ENCODE measurements at regions not wholly inside any gene's neighbourhood (a gene's known extent, or its start where the extent isn't known, plus 50 kb on each side); places are given as distances from the start of the nearest gene placed in this dataset.

GRCh38 chr5:58274191-58274590 lies 185.7 kb downstream of the PLK2 start:
- H3K27me3 Mint-ChIP-seq (ENCODE audit: insufficient read depth, low read depth), result no peaks in the 10 kb centered on the region
- no peaks in the 10 kb centered on the region for H4K20me1 ChIP-seq (ENCODE audit: low read depth)
- H3K79me2 ChIP-seq (ENCODE audit: low read depth), result no peaks in the 10 kb centered on the region
- H3K36me3 ChIP-seq, result no peaks in the 10 kb centered on the region
- no peak overlapping the region for H3K27ac ChIP-seq
- H3F3A ChIP-seq (ENCODE audit: low read depth), result no peaks in the 10 kb centered on the region
- H3K9me3 ChIP-seq (ENCODE audit: low read depth), result no peaks in the 10 kb centered on the region
- no peaks in the 10 kb centered on the region for H3K27me3 ChIP-seq
- H2AFZ ChIP-seq (replicated peaks), result no peak overlapping the region
- no peaks in the 10 kb centered on the region for H3K4me1 Mint-ChIP-seq
- TF ChIP-seq, protein P1, sequence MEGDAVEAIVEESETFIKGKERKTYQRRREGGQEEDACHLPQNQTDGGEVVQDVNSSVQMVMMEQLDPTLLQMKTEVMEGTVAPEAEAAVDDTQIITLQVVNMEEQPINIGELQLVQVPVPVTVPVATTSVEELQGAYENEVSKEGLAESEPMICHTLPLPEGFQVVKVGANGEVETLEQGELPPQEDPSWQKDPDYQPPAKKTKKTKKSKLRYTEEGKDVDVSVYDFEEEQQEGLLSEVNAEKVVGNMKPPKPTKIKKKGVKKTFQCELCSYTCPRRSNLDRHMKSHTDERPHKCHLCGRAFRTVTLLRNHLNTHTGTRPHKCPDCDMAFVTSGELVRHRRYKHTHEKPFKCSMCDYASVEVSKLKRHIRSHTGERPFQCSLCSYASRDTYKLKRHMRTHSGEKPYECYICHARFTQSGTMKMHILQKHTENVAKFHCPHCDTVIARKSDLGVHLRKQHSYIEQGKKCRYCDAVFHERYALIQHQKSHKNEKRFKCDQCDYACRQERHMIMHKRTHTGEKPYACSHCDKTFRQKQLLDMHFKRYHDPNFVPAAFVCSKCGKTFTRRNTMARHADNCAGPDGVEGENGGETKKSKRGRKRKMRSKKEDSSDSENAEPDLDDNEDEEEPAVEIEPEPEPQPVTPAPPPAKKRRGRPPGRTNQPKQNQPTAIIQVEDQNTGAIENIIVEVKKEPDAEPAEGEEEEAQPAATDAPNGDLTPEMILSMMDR (IDR thresholded peaks at IDR 0.05), result no peak
- TF ChIP-seq EZH2 (IDR thresholded peaks at IDR 0.05), result no peak
- TF ChIP-seq EZH2phosphoT487 (IDR thresholded peaks at IDR 0.05), result no peak
- no peaks in the 10 kb centered on the region for H3K9me3 Mint-ChIP-seq
- no peak overlapping the region for H3K9ac ChIP-seq
- no peak overlapping the region for H3K4me3 Mint-ChIP-seq
- no peak overlapping the region for H3K4me3 ChIP-seq
- DNase-seq (ENCODE audit: low spot score), result no peak
- no peak overlapping the region for H3K27ac Mint-ChIP-seq
- no peaks in the 10 kb centered on the region for H3K36me3 Mint-ChIP-seq
- no peaks in the 10 kb centered on the region for H3K4me1 ChIP-seq
- H3K4me2 ChIP-seq, result no peak overlapping the region

DNA sequence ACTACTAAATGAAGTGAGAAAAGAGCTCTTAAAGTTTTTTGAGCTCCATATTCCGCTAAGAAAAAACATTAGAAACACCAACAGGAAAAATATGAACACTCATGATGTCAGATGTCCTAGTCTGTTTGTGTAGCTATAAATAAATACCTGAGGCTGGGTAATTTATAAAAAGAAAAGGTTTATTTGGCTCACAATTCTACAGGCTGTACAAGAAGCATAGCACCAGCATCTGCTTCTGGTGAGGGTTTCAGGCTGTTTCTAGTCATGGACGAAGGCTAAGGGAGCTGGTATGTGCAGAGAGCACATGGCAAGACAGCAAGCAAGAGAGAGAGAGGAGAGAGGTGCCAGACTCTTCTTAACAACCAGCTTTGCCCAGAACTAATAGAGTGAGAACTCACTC lies 186.2 kb downstream of the PLK2 start:
- H3K36me3 ChIP-seq, result no peaks in the 10 kb centered on the region
- no peaks in the 10 kb centered on the region for H3K27me3 ChIP-seq
- H3K36me3 Mint-ChIP-seq, result no peaks in the 10 kb centered on the region
- TF ChIP-seq, protein P1 (IDR thresholded peaks at IDR 0.05), result no peak
- no peak for TF ChIP-seq EZH2 (IDR thresholded peaks at IDR 0.05)
- TF ChIP-seq EZH2phosphoT487 (IDR thresholded peaks at IDR 0.05), result no peak
- no peaks in the 10 kb centered on the region for H3K79me2 ChIP-seq (ENCODE audit: low read depth)
- H3K27ac Mint-ChIP-seq, result no peak overlapping the region
- no peaks in the 10 kb centered on the region for H3K27me3 Mint-ChIP-seq (ENCODE audit: insufficient read depth, low read depth)
- no peak overlapping the region for H2AFZ ChIP-seq (replicated peaks)
- no peaks in the 10 kb centered on the region for H3K9me3 Mint-ChIP-seq
- no peak overlapping the region for H3K27ac ChIP-seq
- no peaks in the 10 kb centered on the region for H3K4me1 Mint-ChIP-seq
- DNase-seq (ENCODE audit: low spot score), result no peak
- no peaks in the 10 kb centered on the region for H3K4me1 ChIP-seq
- H3K9me3 ChIP-seq (ENCODE audit: low read depth), result no peaks in the 10 kb centered on the region
- no peak overlapping the region for H3K4me3 Mint-ChIP-seq
- no peak overlapping the region for H3K4me3 ChIP-seq
- no peak overlapping the region for H3K9ac ChIP-seq
- H4K20me1 ChIP-seq (ENCODE audit: low read depth), result no peaks in the 10 kb centered on the region
- H3F3A ChIP-seq (ENCODE audit: low read depth), result no peaks in the 10 kb centered on the region
- no peak overlapping the region for H3K4me2 ChIP-seq

DNA sequence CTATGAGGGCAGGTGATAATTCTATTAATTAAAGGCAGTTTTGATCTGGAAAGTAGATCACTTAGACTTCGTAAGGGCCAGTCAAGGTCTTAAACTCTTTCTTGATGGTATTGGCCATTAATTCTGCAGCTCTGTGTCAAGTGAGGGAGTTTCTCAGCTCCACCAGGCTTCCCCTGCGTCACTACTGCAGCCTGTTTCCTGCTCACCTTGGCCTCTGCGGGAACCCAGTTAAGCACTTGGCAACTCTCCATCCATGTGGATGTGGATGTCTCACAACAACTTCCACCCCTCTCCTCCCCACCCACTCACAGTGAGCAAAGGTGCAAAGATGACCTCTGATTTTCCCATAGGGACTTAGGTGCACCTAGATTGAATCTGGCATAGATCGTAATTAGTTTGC lies 191.6 kb downstream of the PLK2 start:
- no peak for DNase-seq (ENCODE audit: low spot score)
- Histone ChIP-seq H3K27me3 (no peaks in the 10 kb centered on the region), H3K27ac (no peak overlapping the region), H4K20me1 (ENCODE audit: low read depth) (no peaks in the 10 kb centered on the region), H3K9me3 (ENCODE audit: low read depth) (no peaks in the 10 kb centered on the region), H3K9ac (no peak overlapping the region), H3K79me2 (ENCODE audit: low read depth) (no peaks in the 10 kb centered on the region), H3F3A (ENCODE audit: low read depth) (no peaks in the 10 kb centered on the region), H2AFZ (replicated peaks) (no peak overlapping the region), H3K4me2 (no peak overlapping the region), H3K4me3 (no peak overlapping the region), H3K4me1 (no peaks in the 10 kb centered on the region), H3K36me3 (no peaks in the 10 kb centered on the region)
- Mint-ChIP-seq H3K4me1 (peaks cover 5% of the 10 kb centered on the region), H3K27ac (no peak overlapping the region), H3K27me3 (ENCODE audit: insufficient read depth, low read depth) (no peaks in the 10 kb centered on the region), H3K4me3 (no peak overlapping the region), H3K9me3 (no peaks in the 10 kb centered on the region), H3K36me3 (no peaks in the 10 kb centered on the region)
- TF ChIP-seq EZH2 (IDR thresholded peaks at IDR 0.05) (no peak), EZH2phosphoT487 (IDR thresholded peaks at IDR 0.05) (no peak)
- TF ChIP-seq, protein P1 (IDR thresholded peaks at IDR 0.05), result no peak

- H3K36me3 ChIP-seq, result no peaks in the 10 kb centered on the region
- no peak overlapping the region for H3K4me2 ChIP-seq
- TF ChIP-seq, protein P1 (IDR thresholded peaks at IDR 0.05), result no peak
- TF ChIP-seq EZH2 (IDR thresholded peaks at IDR 0.05), result no peak
- no peak for TF ChIP-seq EZH2phosphoT487 (IDR thresholded peaks at IDR 0.05)
- DNase-seq (ENCODE audit: low spot score), result no peak
- no peaks in the 10 kb centered on the region for H3F3A ChIP-seq (ENCODE audit: low read depth)
- Mint-ChIP-seq H3K27ac (no peak overlapping the region), H3K9me3 (no peaks in the 10 kb centered on the region), H3K4me1 (peaks cover 5% of the 10 kb centered on the region), H3K36me3 (no peaks in the 10 kb centered on the region), H3K27me3 (ENCODE audit: insufficient read depth, low read depth) (no peaks in the 10 kb centered on the region), H3K4me3 (no peak overlapping the region)
- no peak overlapping the region for H2AFZ ChIP-seq (replicated peaks)
- no peak overlapping the region for H3K9ac ChIP-seq
- H3K9me3 ChIP-seq (ENCODE audit: low read depth), result no peaks in the 10 kb centered on the region
- H3K4me1 ChIP-seq, result no peaks in the 10 kb centered on the region
- H4K20me1 ChIP-seq (ENCODE audit: low read depth), result no peaks in the 10 kb centered on the region
- no peak overlapping the region for H3K27ac ChIP-seq
- H3K27me3 ChIP-seq, result no peaks in the 10 kb centered on the region
- no peaks in the 10 kb centered on the region for H3K79me2 ChIP-seq (ENCODE audit: low read depth)
- H3K4me3 ChIP-seq, result no peak overlapping the region
Measured at GRCh38 chr5:58266402-58266801, 193.5 kb downstream of the PLK2 start.
